ENCODE measurements at regions not wholly inside any gene's neighbourhood (a gene's known extent, or its start where the extent isn't known, plus 50 kb on each side); places are given as distances from the start of the nearest gene placed in this dataset.
"Not testable (repeated sequence)": the region's sequence is repeated elsewhere in the genome, so short reads cannot be mapped to it uniquely, and the experiment has no call there.

DNA sequence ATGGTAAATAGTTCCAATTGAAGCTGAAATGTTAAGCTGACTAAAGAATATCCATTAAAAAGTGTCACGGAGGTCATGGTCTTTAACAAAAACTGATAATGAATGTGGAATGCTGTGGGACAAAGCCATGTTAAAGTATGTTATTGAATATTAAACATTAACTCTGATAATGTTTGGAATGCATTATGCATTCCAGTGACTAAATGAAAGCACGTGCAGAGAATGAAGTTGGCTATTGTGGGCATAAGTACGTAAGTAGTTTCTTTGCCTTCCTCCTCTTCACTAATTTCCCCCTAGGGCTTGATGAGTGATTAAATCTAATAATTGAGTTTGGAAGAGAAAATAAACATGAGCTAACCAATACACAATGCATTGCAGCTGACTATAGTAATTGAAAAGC, 640.4 kb upstream of the CDH10 start:
- H3K4me3 ChIP-seq: no peak overlapping the region
- TF ChIP-seq CTCF (IDR thresholded peaks at IDR 0.05; ENCODE audit: borderline replicate concordance): no peak
- no peaks in the 10 kb centered on the region for H3K4me1 ChIP-seq
- no peaks in the 10 kb centered on the region for H3K27me3 ChIP-seq (ENCODE audit: low read depth)
- DNase-seq: no peak
- H3K36me3 ChIP-seq: no peaks in the 10 kb centered on the region
- intact Hi-C loops (cut with micrococcal nuclease): no loop called here
- H3K27ac ChIP-seq (replicated peaks): no peak overlapping the region
- peaks cover 12% of the 10 kb centered on the region for H3K9me3 ChIP-seq (replicated peaks)

DNA sequence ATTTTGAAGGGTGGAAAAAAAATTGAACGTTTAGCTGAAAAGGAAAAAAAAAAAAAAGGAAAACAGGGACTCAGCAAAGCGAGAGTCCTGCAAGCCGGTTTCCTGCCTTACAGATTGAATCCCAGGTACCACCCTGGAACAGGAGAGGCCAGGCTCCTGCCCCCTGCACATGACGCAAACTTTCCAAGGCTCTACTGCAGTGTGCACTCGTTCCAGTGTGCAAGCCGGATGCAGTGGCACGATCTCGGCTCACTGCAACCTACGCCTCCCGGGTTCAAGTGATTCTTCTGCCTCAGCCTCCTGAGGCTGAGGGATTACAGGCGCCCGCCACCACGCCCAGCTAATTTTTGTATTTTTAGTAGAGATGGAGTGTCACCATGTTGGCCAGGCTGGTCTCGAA, 618.7 kb upstream of the CDH10 start:
- H3K27me3 ChIP-seq (ENCODE audit: low read depth); H3K27ac ChIP-seq (replicated peaks); intact Hi-C loops (cut with micrococcal nuclease); H3K4me3 ChIP-seq; H3K4me1 ChIP-seq; H3K36me3 ChIP-seq; DNase-seq: not testable (repeated sequence)
- H3K9me3 ChIP-seq (replicated peaks): peaks cover 33% of the 10 kb centered on the region

DNA sequence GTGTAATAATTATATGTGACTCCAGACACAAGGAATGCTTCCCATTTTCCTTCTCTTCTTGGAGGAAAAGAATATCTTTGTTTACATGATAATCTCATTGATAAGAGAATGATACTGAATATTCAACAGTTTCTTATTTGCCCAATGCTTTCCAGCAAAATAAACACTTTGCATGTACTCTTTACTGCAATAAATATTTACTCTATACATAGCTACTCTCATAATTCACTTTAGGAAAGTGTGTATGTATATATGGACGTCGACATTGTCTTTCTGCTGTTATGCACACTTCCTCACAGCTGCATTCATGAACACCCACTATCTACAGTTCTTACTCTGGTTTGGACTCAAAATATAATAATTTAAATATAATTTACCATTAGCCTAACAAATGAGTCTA, 617.4 kb upstream of the CDH10 start:
- intact Hi-C loops (cut with micrococcal nuclease): no loop called here
- H3K4me1 ChIP-seq: no peaks in the 10 kb centered on the region
- H3K27me3 ChIP-seq (ENCODE audit: low read depth): no peaks in the 10 kb centered on the region
- H3K27ac ChIP-seq (replicated peaks): no peak overlapping the region
- H3K36me3 ChIP-seq: no peaks in the 10 kb centered on the region
- no peak for TF ChIP-seq CTCF (IDR thresholded peaks at IDR 0.05; ENCODE audit: borderline replicate concordance)
- no peak overlapping the region for H3K4me3 ChIP-seq
- peaks cover 20% of the 10 kb centered on the region for H3K9me3 ChIP-seq (replicated peaks)
- DNase-seq: no peak

- no peak for TF ChIP-seq CTCF (IDR thresholded peaks at IDR 0.05; ENCODE audit: borderline replicate concordance)
- Histone ChIP-seq H3K4me1 (no peaks in the 10 kb centered on the region), H3K36me3 (no peaks in the 10 kb centered on the region), H3K9me3 (replicated peaks) (peaks cover 10% of the 10 kb centered on the region), H3K27me3 (ENCODE audit: low read depth) (no peaks in the 10 kb centered on the region), H3K4me3 (no peak overlapping the region), H3K27ac (replicated peaks) (no peak overlapping the region)
- no peak for DNase-seq
- intact Hi-C loops (cut with micrococcal nuclease): no loop called here
These were observed 610.4 kb upstream of the CDH10 start for GRCh38 chr5:25255128-25255527.

DNA sequence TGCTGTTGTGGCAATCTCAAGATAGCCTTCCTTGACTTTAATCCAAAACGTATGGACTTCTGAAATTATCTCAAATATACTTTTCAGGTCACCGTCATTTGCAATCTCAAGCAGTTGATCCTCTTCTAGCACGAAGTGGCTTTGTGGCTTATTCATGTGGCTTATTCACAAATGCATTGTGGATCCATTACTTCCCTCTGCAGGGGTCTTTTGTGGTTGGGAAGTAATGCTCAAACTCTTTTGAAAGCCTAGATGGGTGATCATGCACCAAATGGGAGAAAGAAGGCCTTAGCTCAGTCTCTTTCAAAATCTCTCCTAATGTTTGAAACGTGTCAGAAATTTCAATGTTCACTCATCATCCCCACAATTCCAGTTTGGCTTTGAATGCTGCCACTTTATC, 597.2 kb upstream of the CDH10 start:
- TF ChIP-seq CTCF (IDR thresholded peaks at IDR 0.05; ENCODE audit: borderline replicate concordance): no peak

GRCh38 chr5:25238720-25239119, 593.9 kb upstream of the CDH10 start:
- intact Hi-C loops (cut with micrococcal nuclease); DNase-seq: not testable (repeated sequence)

More for the DNA sequence above, 597.2 kb upstream of the CDH10 start:
- no peaks in the 10 kb centered on the region for H3K27me3 ChIP-seq (ENCODE audit: low read depth)
- H3K4me1 ChIP-seq: no peaks in the 10 kb centered on the region
- H3K36me3 ChIP-seq: no peaks in the 10 kb centered on the region
- H3K27ac ChIP-seq (replicated peaks): no peak overlapping the region
- no peak overlapping the region for H3K4me3 ChIP-seq
- H3K9me3 ChIP-seq (replicated peaks): peaks cover 7% of the 10 kb centered on the region
- no peak for DNase-seq
- intact Hi-C loops (cut with micrococcal nuclease): no loop called here

More at GRCh38 chr5:25238720-25239119, 593.9 kb upstream of the CDH10 start:
- not testable (repeated sequence) for H3K4me3 ChIP-seq; H3K36me3 ChIP-seq; H3K27ac ChIP-seq (replicated peaks); H3K27me3 ChIP-seq (ENCODE audit: low read depth); H3K4me1 ChIP-seq
- peaks cover 14% of the 10 kb centered on the region for H3K9me3 ChIP-seq (replicated peaks)

Data from left ventricle myocardium inferior (tissue), 1 donor.